PFSK-1 (cell line): ENCODE measurements at regions not wholly inside any gene's neighbourhood (a gene's known extent, or its start where the extent isn't known, plus 50 kb on each side); places are given as distances from the start of the nearest gene placed in this dataset.

Source experiments
- FOXP2 ChIP-seq: optimal IDR thresholded peaks from 2 replicates; pipeline ENCODE3; 2011; ENCODE audit warnings: borderline replicate concordance, control low read depth, inconsistent platforms; ENCODE audit not compliant: insufficient read depth; ENCODE audit errors: extremely low read length, extremely low read depth
- POLR2AphosphoS5 ChIP-seq: IDR thresholded peaks from 2 replicates; pipeline ENCODE4 v1.6.1; 2012; ENCODE audit warnings: low read depth, mild to moderate bottlenecking, control low read depth, low read length, moderate library complexity
- SIN3A ChIP-seq: IDR thresholded peaks from 2 replicates; pipeline ENCODE4 v1.6.1; 2012; ENCODE audit warnings: mild to moderate bottlenecking, low read length, moderate library complexity, borderline replicate concordance; ENCODE audit not compliant: insufficient read depth
- TAF1 ChIP-seq: IDR thresholded peaks from 2 replicates; pipeline ENCODE4 v1.6.1; 2012; ENCODE audit warnings: low read length, control low read depth, borderline replicate concordance; ENCODE audit not compliant: insufficient read depth
- TF ChIP-seq, protein P1 (sequence below), 2 experiments: IDR thresholded peaks; 2 replicates each; pipeline versions ENCODE4 v1.6.1 to v1.8.0; 2011 to 2012; ENCODE audit warnings: low read depth in 2 of 2, low read length in 2 of 2, control low read depth in 1 of 2, inconsistent platforms in 1 of 2, mild to moderate bottlenecking in 1 of 2, moderate library complexity in 1 of 2; ENCODE audit not compliant: insufficient read depth in 1 of 2

GRCh38 chr12:127722611-127723010, 544.4 kb upstream of the TMEM132C start:
- TF ChIP-seq SIN3A: no peak
- no peak for TF ChIP-seq TAF1
- no peak for TF ChIP-seq FOXP2
- TF ChIP-seq, protein P1, sequence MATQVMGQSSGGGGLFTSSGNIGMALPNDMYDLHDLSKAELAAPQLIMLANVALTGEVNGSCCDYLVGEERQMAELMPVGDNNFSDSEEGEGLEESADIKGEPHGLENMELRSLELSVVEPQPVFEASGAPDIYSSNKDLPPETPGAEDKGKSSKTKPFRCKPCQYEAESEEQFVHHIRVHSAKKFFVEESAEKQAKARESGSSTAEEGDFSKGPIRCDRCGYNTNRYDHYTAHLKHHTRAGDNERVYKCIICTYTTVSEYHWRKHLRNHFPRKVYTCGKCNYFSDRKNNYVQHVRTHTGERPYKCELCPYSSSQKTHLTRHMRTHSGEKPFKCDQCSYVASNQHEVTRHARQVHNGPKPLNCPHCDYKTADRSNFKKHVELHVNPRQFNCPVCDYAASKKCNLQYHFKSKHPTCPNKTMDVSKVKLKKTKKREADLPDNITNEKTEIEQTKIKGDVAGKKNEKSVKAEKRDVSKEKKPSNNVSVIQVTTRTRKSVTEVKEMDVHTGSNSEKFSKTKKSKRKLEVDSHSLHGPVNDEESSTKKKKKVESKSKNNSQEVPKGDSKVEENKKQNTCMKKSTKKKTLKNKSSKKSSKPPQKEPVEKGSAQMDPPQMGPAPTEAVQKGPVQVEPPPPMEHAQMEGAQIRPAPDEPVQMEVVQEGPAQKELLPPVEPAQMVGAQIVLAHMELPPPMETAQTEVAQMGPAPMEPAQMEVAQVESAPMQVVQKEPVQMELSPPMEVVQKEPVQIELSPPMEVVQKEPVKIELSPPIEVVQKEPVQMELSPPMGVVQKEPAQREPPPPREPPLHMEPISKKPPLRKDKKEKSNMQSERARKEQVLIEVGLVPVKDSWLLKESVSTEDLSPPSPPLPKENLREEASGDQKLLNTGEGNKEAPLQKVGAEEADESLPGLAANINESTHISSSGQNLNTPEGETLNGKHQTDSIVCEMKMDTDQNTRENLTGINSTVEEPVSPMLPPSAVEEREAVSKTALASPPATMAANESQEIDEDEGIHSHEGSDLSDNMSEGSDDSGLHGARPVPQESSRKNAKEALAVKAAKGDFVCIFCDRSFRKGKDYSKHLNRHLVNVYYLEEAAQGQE (IDR thresholded peaks at IDR 0.05; ENCODE audit: insufficient read depth in 1 of 2, low read depth in 2 of 2, low read length in 2 of 2): no peak
- no peak for TF ChIP-seq POLR2AphosphoS5

DNA sequence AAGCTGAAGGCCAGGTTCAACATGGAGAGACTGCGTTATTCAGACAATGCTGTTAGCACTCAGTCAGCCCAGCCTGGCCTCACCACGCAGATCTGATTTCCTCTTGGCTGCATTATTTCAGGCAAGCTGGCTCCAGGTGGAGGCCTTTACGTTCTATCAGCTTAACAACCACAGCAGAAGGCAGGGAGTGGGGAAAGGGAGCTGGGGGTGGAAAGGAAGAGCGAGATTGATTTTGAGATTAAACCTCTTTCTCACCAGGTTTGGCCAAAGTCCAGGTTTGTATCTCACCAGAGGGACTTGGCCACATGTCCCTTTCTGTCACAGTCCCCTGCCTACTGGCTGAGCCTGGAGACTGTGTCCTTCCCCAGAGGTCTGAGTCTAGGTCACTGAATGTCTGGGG, 543.7 kb upstream of the TMEM132C start:
- no peak for TF ChIP-seq SIN3A
- no peak for TF ChIP-seq POLR2AphosphoS5

DNA sequence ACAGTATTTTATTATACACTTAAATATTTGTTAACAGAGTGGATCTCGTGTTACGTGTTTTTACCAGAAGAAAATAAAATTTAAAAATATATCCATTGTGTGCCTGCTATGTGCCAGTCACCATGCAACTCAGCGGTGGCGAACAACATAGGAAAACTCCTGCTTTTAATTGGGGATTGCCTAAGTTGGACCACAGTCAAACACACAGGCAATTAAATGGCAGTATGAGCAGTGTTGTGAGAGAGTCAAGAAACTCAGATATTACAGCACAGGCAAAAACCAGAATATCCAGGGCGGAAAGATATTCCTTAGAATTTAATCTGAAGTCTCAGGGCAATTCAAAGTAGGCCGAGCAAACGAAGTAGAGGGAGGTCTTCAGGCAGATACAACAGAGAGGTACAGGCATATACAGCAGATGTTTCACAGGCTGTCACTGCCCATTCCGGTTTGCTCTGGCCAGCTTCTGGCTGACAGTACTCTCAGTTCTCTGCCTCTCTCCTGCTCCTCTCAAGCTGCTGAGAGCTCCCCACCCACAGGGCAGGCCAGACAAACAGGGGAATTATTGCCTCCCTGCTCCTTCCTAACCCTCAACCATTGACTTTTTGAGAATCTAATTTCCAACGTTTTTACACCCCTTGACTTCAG, 540.2 kb upstream of the TMEM132C start:
- no peak for TF ChIP-seq SIN3A
- TF ChIP-seq, protein P1 (IDR thresholded peaks at IDR 0.05; ENCODE audit: insufficient read depth in 1 of 2, low read depth in 2 of 2, low read length in 2 of 2): no peak
- TF ChIP-seq POLR2AphosphoS5: no peak
- no peak for TF ChIP-seq TAF1
- TF ChIP-seq FOXP2: no peak

DNA sequence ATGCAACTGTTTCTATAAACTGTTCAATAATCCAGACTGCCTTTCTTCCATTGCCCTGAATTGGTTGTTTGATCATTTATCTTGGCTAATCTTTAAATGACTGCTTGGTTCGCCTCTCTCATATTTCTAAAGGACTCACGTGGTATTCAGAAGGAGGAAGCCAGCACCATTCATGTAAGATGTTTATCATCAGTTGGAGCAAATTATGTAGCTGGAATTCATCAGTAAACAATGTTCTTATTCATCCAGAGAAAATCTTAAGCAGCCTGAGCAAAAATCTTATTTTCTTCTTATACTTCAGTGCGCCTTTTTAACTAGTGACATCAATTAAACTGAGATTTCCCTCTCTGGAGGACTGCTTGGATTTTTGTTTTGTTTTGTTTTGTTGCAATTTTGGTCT, 538.7 kb upstream of the TMEM132C start:
- no peak for TF ChIP-seq FOXP2
- TF ChIP-seq POLR2AphosphoS5: no peak
- TF ChIP-seq, protein P1 (IDR thresholded peaks at IDR 0.05; ENCODE audit: insufficient read depth in 1 of 2, low read depth in 2 of 2, low read length in 2 of 2): no peak
- no peak for TF ChIP-seq TAF1

- TF ChIP-seq POLR2AphosphoS5 (no peak), SIN3A (no peak), FOXP2 (no peak), TAF1 (no peak)
- TF ChIP-seq, protein P1 (IDR thresholded peaks at IDR 0.05; ENCODE audit: insufficient read depth in 1 of 2, low read depth in 2 of 2, low read length in 2 of 2): no peak
These were observed 538.2 kb upstream of the TMEM132C start for GRCh38 chr12:127728729-127729128.
